ENCODE measurements at regions not wholly inside any gene's neighbourhood (a gene's known extent, or its start where the extent isn't known, plus 50 kb on each side); places are given as distances from the start of the nearest gene placed in this dataset.

- no peaks in the 10 kb centered on the region for H3K27me3 Mint-ChIP-seq (ENCODE audit: low read depth in 2 of 2)
- Histone ChIP-seq H3K9me3 (ENCODE audit: control insufficient read depth, insufficient read depth, low read length) (no peaks in the 10 kb centered on the region), H3K36me3 (ENCODE audit: control insufficient read depth, insufficient read depth, low read length) (no peaks in the 10 kb centered on the region), H3K4me1 (ENCODE audit: control insufficient read depth, insufficient read depth, low read length) (no peaks in the 10 kb centered on the region), H3K4me3 (ENCODE audit: low read length) (no peak overlapping the region), H3K27me3 (ENCODE audit: control insufficient read depth, insufficient read depth, low read length) (no peaks in the 10 kb centered on the region), H3K27ac (ENCODE audit: low read length) (no peak overlapping the region)
- WGBS (ENCODE audit: insufficient coverage), result 86% methylated on average over 1 of the region's 2 CpGs
- H3K9me3 Mint-ChIP-seq, result peaks cover 2 to 4% of the 10 kb centered on the region in 2 donors
- no peaks in the 10 kb centered on the region for H3K36me3 Mint-ChIP-seq
- no peak for DNase-seq
- intact Hi-C loops (cut with micrococcal nuclease), result no loop called here
- no peak overlapping the region for H3K27ac Mint-ChIP-seq
- no peak for ATAC-seq
- no peaks in the 10 kb centered on the region for H3K4me1 Mint-ChIP-seq
- H3K4me3 Mint-ChIP-seq, result no peak overlapping the region
- no peak for TF ChIP-seq CTCF (IDR thresholded peaks at IDR 0.05)
These were observed 66.7 kb upstream of the E2F7 start for GRCh38 chr12:77131977-77132490.

GRCh38 chr12:77130193-77130592 lies 64.8 kb upstream of the E2F7 start:
- Histone ChIP-seq H3K27ac (ENCODE audit: low read length) (no peak overlapping the region), H3K27me3 (ENCODE audit: control insufficient read depth, insufficient read depth, low read length) (no peaks in the 10 kb centered on the region), H3K9me3 (ENCODE audit: control insufficient read depth, insufficient read depth, low read length) (no peaks in the 10 kb centered on the region), H3K4me1 (ENCODE audit: control insufficient read depth, insufficient read depth, low read length) (no peaks in the 10 kb centered on the region), H3K4me3 (ENCODE audit: low read length) (no peak overlapping the region), H3K36me3 (ENCODE audit: control insufficient read depth, insufficient read depth, low read length) (no peaks in the 10 kb centered on the region)
- Mint-ChIP-seq H3K4me1 (no peaks in the 10 kb centered on the region), H3K4me3 (no peak overlapping the region), H3K27me3 (ENCODE audit: low read depth in 2 of 2) (no peaks in the 10 kb centered on the region), H3K27ac (no peak overlapping the region), H3K9me3 (peaks cover 2 to 4% of the 10 kb centered on the region in 2 donors), H3K36me3 (no peaks in the 10 kb centered on the region)
- WGBS (ENCODE audit: insufficient coverage), result 88% methylated on average over 6 of the region's 6 CpGs
- TF ChIP-seq CTCF (IDR thresholded peaks at IDR 0.05), result no peak
- DNase-seq (no peak), ATAC-seq (no peak)
- intact Hi-C loops (cut with micrococcal nuclease), result no loop called here

- DNase-seq (no peak), ATAC-seq (no peak)
- TF ChIP-seq CTCF (IDR thresholded peaks at IDR 0.05), result no peak
- Mint-ChIP-seq H3K4me1 (no peaks in the 10 kb centered on the region), H3K9me3 (no peaks in the 10 kb centered on the region), H3K36me3 (no peaks in the 10 kb centered on the region), H3K4me3 (no peak overlapping the region), H3K27ac (no peak overlapping the region), H3K27me3 (ENCODE audit: low read depth in 2 of 2) (peaks cover 0 to 3% of the 10 kb centered on the region in 2 donors)
- intact Hi-C loops (cut with micrococcal nuclease), result no loop called here
- Histone ChIP-seq H3K9me3 (ENCODE audit: control insufficient read depth, insufficient read depth, low read length) (no peaks in the 10 kb centered on the region), H3K4me1 (ENCODE audit: control insufficient read depth, insufficient read depth, low read length) (no peaks in the 10 kb centered on the region), H3K27ac (ENCODE audit: low read length) (no peak overlapping the region), H3K36me3 (ENCODE audit: control insufficient read depth, insufficient read depth, low read length) (no peaks in the 10 kb centered on the region), H3K27me3 (ENCODE audit: control insufficient read depth, insufficient read depth, low read length) (peaks cover 2% of the 10 kb centered on the region), H3K4me3 (ENCODE audit: low read length) (no peak overlapping the region)
- WGBS (ENCODE audit: insufficient coverage), result 59% methylated on average over 2 of the region's 2 CpGs
These were observed 59.4 kb upstream of the E2F7 start for GRCh38 chr12:77124767-77125166.

GRCh38 chr12:77122661-77123060 lies 57.3 kb upstream of the E2F7 start:
- Mint-ChIP-seq H3K36me3 (no peaks in the 10 kb centered on the region), H3K9me3 (no peaks in the 10 kb centered on the region), H3K4me1 (no peaks in the 10 kb centered on the region), H3K27me3 (ENCODE audit: low read depth in 2 of 2) (peaks cover 0 to 3% of the 10 kb centered on the region in 2 donors), H3K4me3 (no peak overlapping the region), H3K27ac (no peak overlapping the region)
- intact Hi-C loops (cut with micrococcal nuclease), result no loop called here
- H3K36me3 ChIP-seq (ENCODE audit: control insufficient read depth, insufficient read depth, low read length), result no peaks in the 10 kb centered on the region
- no peak for ATAC-seq
- H3K4me1 ChIP-seq (ENCODE audit: control insufficient read depth, insufficient read depth, low read length), result no peaks in the 10 kb centered on the region
- no peak for DNase-seq
- H3K9me3 ChIP-seq (ENCODE audit: control insufficient read depth, insufficient read depth, low read length), result no peaks in the 10 kb centered on the region
- H3K27ac ChIP-seq (ENCODE audit: low read length), result no peak overlapping the region
- no peak for TF ChIP-seq CTCF (IDR thresholded peaks at IDR 0.05)
- H3K4me3 ChIP-seq (ENCODE audit: low read length), result no peak overlapping the region
- peaks cover 2% of the 10 kb centered on the region for H3K27me3 ChIP-seq (ENCODE audit: control insufficient read depth, insufficient read depth, low read length)
